Upper lobe of left lung (tissue), 4 donors: ENCODE measurements at regions not wholly inside any gene's neighbourhood (a gene's known extent, or its start where the extent isn't known, plus 50 kb on each side); places are given as distances from the start of the nearest gene placed in this dataset.
"Not testable (repeated sequence)": the region's sequence is repeated elsewhere in the genome, so short reads cannot be mapped to it uniquely, and the experiment has no call there.

ENCODE experiments used
- CTCF ChIP-seq, 6 experiments: fragments of 450-650 bp in 4 of 6; fragments of 200-600 bp in 2 of 6; sonication (generic) in 2 of 6; IDR thresholded peaks; one replicate each; pipeline ENCODE4 v1.5.1; 2016 to 2019; ENCODE audit warnings: antibody characterized with exemption in 6 of 6
- POLR2A ChIP-seq, 4 donors: fragments of 450-650 bp; IDR thresholded peaks; one replicate each; pipeline ENCODE4 v1.5.1; 2016 to 2017; ENCODE audit warnings: antibody characterized with exemption in 4 of 4, mild to moderate bottlenecking in 2 of 4

GRCh38 chr4:184967699-184968098 is 50.6 kb upstream of the HELT start:
- not testable (repeated sequence) for TF ChIP-seq POLR2A, CTCF (IDR thresholded peaks at IDR 0.05)
